Fibroblast of pulmonary artery (primary cell): ENCODE measurements at regions not wholly inside any gene's neighbourhood (a gene's known extent, or its start where the extent isn't known, plus 50 kb on each side); places are given as distances from the start of the nearest gene placed in this dataset.

Experiments
- DNase-seq: peaks from one replicate; pipeline ENCODE4 v3.0.0-alpha.2; 2010; ENCODE audit warnings: low read depth
- H3K4me3 ChIP-seq: replicated peaks from 2 replicates; pipeline ENCODE4 v1.5.1; 2011; ENCODE audit warnings: low read depth, mild to moderate bottlenecking, control low read depth, low read length, moderate library complexity
- TF ChIP-seq, protein P1 (sequence below): IDR thresholded peaks from 2 replicates; pipeline ENCODE4 v1.5.1; 2011; ENCODE audit warnings: mild to moderate bottlenecking, control low read depth, low read length, inconsistent platforms; ENCODE audit errors: missing control alignments

DNA sequence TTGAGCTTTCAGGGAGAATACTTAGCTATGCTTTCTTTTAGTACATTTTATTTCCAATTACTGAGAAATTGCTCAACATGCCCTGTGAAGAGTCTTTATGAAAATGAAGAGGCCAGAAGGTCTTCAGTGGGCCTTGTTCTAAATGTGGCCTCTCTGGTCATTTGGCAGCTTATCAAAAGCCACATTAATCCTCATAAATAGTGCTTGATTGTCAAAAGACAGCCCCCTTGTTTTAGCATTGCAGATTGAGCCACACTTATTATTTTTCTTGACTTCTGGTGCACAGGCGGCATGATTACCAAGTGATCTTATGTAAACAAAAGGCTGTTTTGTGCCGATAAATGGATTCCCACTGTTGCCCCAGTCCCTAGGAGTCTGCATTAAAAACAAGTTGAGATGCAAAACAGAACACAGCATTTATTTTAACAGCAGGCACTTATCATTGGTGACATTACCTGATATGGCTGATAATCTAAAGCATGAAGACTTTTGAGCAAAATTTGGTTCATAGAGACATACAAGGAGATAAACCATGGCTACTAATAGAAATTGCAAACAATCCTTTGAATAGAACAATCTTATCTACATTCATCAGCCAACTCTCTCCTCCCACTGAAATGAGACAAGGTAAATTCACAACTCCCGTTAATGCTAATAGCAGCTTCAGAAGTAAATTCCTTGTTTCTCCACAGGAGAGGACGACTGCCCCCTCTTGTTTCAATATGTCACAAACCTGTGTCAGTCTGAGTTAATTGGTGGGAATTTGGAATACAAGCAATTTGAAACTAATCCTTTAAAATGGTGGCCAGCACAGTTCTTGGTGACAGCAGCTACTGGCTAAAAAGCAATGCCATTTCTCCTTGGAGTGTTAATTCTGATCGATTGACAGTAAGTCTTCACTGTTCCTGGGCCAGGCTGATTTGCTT is 194.3 kb downstream of the NSUN3 start:
- TF ChIP-seq, protein P1, sequence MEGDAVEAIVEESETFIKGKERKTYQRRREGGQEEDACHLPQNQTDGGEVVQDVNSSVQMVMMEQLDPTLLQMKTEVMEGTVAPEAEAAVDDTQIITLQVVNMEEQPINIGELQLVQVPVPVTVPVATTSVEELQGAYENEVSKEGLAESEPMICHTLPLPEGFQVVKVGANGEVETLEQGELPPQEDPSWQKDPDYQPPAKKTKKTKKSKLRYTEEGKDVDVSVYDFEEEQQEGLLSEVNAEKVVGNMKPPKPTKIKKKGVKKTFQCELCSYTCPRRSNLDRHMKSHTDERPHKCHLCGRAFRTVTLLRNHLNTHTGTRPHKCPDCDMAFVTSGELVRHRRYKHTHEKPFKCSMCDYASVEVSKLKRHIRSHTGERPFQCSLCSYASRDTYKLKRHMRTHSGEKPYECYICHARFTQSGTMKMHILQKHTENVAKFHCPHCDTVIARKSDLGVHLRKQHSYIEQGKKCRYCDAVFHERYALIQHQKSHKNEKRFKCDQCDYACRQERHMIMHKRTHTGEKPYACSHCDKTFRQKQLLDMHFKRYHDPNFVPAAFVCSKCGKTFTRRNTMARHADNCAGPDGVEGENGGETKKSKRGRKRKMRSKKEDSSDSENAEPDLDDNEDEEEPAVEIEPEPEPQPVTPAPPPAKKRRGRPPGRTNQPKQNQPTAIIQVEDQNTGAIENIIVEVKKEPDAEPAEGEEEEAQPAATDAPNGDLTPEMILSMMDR: no peak
- H3K4me3 ChIP-seq: no peak overlapping the region
- no peak for DNase-seq

DNA sequence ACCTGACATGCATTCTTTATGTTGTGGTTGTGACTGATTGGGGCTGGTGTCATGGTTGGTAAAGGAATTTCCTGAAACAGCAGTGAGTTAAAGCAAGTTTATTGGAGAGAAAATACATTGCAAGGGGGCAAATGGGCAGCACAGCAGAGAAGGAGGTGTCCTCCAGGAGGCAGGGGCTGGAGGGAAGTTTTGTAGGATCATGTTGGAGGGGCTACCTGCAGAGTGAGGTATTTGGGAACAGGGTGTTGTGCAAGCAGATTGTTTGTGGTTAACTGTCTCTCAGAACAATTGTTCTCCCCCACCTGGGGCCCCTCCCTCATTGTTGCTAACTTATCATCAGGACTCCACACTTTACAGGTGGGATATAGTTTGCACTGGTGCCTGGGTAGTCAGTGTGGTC is 196.0 kb downstream of the NSUN3 start:
- TF ChIP-seq, protein P1: no peak
- DNase-seq: no peak
- H3K4me3 ChIP-seq: no peak overlapping the region

DNA sequence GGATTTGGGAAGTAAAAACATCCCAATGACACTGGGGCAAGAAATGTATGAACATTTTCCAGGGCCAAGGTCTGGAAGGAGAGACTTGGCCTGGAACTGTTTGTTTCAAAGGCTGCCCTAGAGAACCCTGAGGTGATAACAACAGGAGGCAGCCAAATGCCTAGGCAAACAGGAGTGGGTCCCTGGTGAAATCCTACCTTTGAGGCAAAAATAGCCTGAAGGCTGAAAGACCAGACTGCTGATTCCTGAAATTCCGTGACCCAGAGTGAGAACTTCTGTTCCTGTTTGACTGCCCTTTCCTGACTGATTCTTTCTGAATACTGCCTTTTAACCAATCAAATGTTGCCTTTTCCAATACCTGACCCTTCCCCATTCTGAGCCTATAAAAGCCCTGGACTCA is 196.4 kb downstream of the NSUN3 start:
- no peak for DNase-seq
- TF ChIP-seq, protein P1: no peak
- H3K4me3 ChIP-seq: no peak overlapping the region

DNA sequence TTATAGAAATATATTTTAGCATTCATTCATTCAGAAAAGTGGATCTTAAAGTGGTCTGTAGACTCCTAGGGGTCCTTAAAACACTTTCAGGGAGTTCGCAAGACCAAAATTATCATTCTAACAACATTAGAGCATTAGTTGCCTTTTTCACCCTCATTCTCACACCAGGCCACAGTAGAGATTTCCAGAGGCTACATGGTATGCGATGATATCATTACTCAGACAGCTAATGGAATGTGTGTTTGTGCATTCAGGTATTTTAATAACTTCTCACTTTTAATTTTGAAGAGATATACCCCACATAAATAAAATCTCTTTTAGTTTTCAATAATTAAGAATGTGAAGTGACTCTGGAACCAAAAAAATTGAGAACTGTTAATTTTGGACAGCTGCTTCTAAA is 206.9 kb downstream of the NSUN3 start:
- TF ChIP-seq, protein P1: no peak
- no peak overlapping the region for H3K4me3 ChIP-seq
- no peak for DNase-seq

DNA sequence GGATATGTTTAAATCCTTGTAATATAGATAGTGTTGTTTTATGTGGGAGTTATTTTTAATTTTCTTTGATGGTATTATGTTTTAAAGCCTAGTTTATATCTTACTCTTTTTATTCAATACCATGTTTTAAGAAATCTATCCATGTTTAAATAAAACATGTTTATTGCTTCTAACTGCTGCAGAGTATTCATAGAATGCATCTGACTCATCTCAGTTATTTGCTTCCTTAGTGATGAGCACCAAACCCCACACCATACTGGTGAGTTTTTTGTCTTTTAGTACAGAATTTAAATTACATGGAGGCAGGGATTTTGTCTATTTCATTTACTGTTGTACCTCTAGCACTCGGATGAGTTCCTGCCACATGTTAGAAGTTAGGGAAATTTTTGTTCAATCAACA is 209.2 kb downstream of the NSUN3 start:
- DNase-seq: no peak
- TF ChIP-seq, protein P1: no peak
- no peak overlapping the region for H3K4me3 ChIP-seq

DNA sequence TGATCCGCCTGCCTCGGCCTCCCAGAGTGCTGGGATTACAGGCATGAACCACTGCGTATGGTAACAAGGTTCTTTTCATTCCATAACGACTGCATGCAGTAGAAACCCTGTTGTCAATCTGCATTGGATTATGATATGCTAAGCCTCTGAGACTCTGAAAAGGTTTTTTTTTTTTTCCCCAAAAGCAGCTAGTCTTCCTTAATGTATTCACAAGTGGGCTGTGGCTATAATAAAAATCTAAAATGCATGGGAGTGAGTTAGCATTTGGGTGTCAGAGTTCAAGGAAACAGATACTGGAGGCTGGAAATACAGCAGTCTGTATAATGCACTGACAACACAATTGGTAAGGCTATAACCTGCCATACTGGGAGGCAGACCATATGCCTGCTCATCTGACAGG is 218.1 kb downstream of the NSUN3 start:
- H3K4me3 ChIP-seq: no peak overlapping the region
- TF ChIP-seq, protein P1: no peak

DNA sequence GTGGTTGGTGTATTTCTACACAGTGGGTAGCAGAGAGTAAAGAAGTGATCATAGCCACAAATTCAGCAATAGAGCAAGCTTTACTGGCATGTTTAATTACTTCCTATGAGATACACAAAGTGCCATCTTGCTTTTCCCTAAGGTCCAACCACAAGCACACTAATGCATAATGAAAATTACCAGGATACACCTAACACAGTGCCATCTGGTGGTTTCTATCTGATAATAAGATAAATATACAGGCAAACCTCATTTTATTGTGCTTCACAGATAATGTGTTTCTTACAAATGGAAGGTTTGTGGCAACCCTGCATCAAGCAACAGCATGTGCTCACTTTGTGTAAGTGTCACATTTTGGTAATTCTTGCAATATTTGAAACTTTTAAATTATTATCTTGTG is 223.0 kb downstream of the NSUN3 start:
- peak; percentile 15 for DNase-seq
- no peak overlapping the region for H3K4me3 ChIP-seq
- TF ChIP-seq, protein P1: no peak

More for the DNA sequence above, 218.1 kb downstream of the NSUN3 start:
- no peak for DNase-seq
